HG03159 (cell line): ENCODE measurements at regions not wholly inside any gene's neighbourhood (a gene's known extent, or its start where the extent isn't known, plus 50 kb on each side); places are given as distances from the start of the nearest gene placed in this dataset.
"Not testable (repeated sequence)": the region's sequence is repeated elsewhere in the genome, so short reads cannot be mapped to it uniquely, and the experiment has no call there.

Source experiments
- ATAC-seq: cut with Tn5 transposase; IDR thresholded peaks from one replicate; pipeline ENCODE4 v1.9.1; 2021; ENCODE audit warnings: mild to moderate bottlenecking, moderate library complexity; ENCODE audit not compliant: unreplicated experiment

GRCh38 chr3:72001758-72002157 lies 216.8 kb upstream of the PROK2 start:
- no peak for ATAC-seq

- ATAC-seq: no peak
Measured at GRCh38 chr3:71998995-71999673, 214.2 kb upstream of the PROK2 start.

GRCh38 chr3:71997066-71997653 lies 212.2 kb upstream of the PROK2 start:
- ATAC-seq: no peak

GRCh38 chr3:71994906-71995305 lies 210.0 kb upstream of the PROK2 start:
- ATAC-seq: no peak

- ATAC-seq: no peak
Measured at GRCh38 chr3:71994203-71994602, 209.3 kb upstream of the PROK2 start.

DNA sequence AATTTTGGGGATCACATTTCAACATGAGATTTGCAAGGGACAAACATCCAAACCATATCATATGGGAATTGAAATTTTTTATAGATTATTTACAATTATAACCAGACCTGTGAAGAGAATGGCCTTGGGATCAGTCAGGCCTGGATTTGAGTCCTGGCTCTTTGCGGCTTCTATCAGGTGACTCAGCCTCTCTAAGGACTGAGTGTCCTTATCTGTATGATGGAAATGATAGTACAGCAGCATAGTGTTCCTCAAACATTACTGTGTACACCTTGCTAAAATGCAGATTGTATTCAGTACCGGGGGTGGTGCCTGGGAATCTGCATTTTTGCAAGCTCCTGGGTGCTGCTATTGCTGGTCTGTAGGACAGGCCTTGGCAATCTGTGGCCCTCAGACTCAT lies 206.7 kb upstream of the PROK2 start:
- no peak for ATAC-seq

DNA sequence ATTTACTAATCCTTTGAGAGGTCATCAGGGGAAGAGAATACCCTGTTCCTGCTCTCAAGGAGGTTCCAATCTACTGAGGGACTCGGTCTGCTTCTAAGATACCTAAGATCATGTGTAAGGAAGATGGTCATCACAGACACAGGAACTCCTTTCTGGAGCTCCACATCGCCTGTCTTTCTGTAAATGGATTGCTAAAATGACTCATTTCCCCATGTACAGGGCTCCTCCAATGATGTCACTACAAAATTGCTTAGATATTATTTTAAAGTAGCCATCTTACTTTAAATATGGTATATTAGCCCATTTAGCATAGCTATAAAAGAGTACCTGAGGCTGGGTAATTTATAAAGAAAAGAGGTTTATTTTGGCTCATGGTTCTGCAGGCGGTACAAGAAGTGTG lies 206.1 kb upstream of the PROK2 start:
- ATAC-seq: no peak

- no peak for ATAC-seq
Measured at GRCh38 chr3:71990545-71990944, 205.6 kb upstream of the PROK2 start.

DNA sequence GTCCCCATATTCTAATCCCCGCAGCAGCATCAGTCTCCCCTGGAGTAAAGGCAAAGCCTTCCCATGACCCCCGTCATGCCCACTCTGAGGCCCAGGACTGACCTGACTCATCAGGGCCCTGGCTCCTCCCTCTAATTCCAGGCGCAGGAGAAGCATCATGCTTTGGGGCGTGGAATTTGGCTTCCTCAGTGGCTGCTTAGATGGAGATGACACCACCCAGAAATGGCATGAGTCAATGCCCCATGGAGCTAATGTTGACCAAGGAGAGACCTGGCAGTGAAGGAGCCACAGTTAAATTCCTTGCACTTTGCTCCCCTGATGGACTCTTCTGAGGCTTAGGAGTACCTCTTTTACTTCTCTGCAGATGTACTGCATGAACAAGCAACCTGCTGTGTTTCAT lies 204.2 kb upstream of the PROK2 start:
- no peak for ATAC-seq

DNA sequence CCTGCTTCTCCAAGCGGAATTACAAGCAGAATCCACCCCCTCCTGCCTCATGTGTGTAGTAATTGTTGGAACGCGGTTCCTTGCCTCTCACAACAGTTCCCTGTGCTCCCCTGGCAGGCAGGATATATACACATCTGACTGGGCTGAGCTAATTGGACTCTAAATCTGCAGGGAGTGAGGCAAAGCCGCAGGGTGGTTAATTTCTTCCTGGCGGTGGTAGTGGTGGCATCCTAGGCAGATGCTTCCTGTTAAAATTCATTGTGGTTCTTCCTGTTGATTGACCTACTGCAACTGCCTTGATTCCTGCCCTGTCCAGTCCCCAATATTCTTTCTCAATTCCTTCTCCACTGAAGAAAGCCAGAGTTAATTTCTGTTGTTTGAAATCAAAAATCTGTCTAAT lies 202.9 kb upstream of the PROK2 start:
- ATAC-seq: no peak

DNA sequence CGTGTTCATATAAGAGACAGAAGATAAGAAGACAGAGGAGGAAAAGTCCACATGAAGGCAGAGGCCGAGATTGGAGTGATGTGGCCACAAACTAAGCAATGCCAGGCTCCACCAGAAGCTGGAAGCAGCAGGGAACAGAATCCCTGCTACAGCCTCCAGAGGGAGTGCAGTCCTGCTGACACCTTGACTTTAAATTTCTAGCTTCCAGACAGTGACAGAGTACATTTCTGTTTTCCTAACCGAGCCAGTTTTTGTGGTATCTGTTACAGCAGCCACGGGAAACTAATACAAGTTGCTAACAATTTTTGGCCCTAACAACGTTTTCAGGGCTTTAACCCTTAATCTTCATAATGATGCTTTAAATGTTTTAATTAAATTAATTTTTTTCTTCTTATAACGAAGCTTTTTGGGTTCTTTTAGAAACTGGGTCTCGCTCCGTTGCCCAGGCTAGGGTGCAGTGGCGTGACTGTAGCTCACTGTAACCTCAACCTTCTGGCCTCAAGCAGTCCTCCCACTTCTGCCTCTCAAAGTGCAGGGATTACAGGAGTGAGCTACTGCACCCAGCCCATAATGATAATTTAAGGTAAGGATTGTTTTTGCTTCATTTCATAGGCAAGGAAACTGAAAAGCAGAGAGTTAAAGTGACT lies 202.3 kb upstream of the PROK2 start:
- ATAC-seq: no peak

DNA sequence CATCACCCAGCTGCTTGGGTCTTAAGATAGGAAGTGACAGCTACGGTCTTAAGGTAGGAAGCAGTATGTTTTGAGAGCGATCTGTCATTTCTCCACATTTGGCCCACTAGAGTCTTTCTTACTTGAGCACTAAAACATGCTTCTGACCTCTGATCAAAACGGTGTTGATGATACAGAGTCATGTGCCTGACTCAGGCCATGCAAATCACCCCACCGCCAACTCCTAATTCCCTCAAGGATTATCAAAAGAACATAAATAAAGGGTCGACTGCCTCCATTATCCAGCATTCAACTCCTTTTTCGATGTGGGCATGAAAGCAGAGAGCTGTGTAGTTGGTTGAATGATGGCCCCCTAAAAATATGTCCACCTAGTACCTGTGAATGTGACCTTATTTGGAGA lies 201.7 kb upstream of the PROK2 start:
- no peak for ATAC-seq

DNA sequence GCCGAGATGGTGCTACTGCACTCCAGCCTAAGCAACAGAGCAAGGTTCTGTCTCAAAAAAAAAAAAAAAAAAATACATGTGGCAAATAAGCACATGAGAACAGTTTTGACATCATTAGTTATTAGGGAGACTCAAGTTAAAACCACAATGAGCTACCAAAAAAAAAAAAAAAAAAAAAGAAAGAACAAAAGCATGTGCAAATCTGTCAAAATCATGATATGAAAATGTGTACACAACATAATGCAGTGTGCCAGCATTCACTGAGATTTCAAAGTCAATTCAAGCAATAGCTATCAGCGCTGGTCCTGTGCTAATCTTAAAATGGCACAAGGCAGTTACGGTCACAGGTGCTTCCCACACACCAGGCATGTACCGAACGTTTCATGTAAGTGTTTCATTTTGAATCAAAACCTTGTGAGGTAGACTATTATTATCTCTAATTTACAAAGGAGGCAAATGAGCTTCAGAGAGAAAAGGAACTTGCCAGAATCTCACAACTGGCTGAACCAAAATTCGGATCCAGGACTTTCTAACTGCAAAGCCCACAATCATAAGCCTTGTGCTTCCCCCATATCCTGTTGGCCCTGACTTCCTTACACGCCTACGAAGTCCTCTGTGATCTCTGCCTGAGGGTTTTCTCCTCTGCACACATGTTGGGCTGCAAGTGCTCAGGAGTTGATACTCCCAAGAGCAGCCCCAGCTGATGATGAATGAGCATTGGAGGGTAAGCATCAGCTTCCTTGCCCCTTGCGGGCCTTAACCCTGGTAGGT lies 200.1 kb upstream of the PROK2 start:
- ATAC-seq: peak; percentile 87

- no peak for ATAC-seq
Measured at GRCh38 chr3:71983694-71984093, 198.7 kb upstream of the PROK2 start.

DNA sequence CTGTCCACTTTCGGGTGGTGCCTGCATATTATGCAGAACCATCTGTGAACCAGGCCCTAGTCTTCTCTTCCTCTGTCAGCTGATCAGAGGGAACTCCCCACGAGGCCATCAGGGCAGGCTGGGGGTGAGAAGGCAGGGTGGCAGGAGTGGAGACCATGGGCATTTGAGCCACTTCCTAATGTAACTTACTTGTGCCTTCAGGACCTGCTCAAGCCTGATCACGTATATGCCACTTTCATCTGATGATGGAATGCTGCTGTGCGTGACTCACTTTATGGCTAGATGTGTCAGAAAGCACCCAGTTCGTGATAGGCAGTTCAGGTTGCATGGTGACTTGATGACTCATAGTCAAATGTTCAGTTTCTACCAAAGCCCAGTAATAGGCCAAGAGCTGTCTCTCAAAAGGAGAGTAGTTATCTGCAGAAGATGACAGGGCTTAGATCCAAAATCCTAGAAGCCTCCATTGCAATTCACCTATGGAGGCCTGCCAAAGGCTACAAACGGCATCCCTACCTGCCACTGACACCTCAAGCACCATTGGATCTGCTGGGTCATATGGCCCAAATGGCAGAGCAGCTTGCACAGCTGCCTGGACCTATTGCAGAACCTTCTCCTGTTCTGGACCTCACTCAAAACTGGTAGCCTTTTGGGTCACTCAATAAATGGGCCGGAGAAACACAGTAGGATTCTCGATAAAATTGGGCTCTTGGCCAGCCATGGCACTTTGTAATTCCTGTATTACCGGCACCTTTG lies 197.7 kb upstream of the PROK2 start:
- not testable (repeated sequence) for ATAC-seq

GRCh38 chr3:71979175-71979574 lies 194.2 kb upstream of the PROK2 start:
- ATAC-seq: no peak

DNA sequence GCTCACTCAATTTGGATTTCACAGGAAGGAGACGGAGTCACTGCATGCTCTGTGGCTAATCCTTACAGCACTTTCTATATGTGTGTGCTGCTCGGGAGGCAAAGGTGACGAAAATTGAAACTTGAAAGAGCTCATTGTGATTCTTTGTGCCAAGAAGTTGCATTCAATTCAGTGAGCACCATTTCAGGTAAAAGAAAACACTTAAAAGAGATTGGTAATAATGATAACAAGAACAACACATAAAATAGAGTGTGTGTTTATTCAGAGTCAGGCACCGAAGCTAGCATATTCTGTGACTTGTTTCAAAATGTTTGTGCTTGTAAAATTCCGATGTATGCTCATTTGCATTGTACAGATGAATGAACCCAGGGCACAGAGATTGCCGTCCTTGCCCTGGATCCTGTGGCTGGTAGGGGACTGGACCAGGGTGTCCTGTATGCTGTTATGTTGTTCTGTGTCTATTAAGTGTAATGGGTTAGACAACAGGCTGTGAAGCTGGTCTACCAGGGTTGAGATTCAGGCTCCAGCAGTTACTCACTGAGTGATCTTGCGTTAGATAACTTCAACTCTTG lies 193.3 kb upstream of the PROK2 start:
- ATAC-seq: peak; percentile 77

GRCh38 chr3:71977525-71977924 lies 192.6 kb upstream of the PROK2 start:
- no peak for ATAC-seq

GRCh38 chr3:71975573-71975972 lies 190.6 kb upstream of the PROK2 start:
- ATAC-seq: no peak

- ATAC-seq: no peak
Measured at GRCh38 chr3:71974786-71975185, 189.8 kb upstream of the PROK2 start.
